Common myeloid progenitor, CD34-positive (primary cell): ENCODE measurements at regions not wholly inside any gene's neighbourhood (a gene's known extent, or its start where the extent isn't known, plus 50 kb on each side); places are given as distances from the start of the nearest gene placed in this dataset.
"Not testable (repeated sequence)": the region's sequence is repeated elsewhere in the genome, so short reads cannot be mapped to it uniquely, and the experiment has no call there.

Experiments
- CTCF ChIA-PET: fragments of 350-600 bp; sonication (Branson Sonifier 250); formaldehyde crosslinking; loops from one replicate; lab custom pipeline; 2021; ENCODE audit warnings: antibody characterized with exemption; lab: Charles Lee
- POLR2A ChIA-PET: fragments of 350-600 bp; sonication (Branson Sonifier 250); formaldehyde crosslinking; loops from one replicate; lab custom pipeline; 2021; ENCODE audit warnings: antibody characterized with exemption; lab: Charles Lee
- DNase-seq, 3 donors: peaks; one replicate each; pipeline versions ENCODE4 v3.0.0 to v3.0.0-alpha.2; 2013
- H3K27ac ChIP-seq, 2 experiments: 1 replicate in 1 of 2; 2 replicates in 1 of 2; pipeline ENCODE4 v1.7.0; 2013; ENCODE audit warnings: inconsistent platforms in 2 of 2, low read length in 2 of 2, mild to moderate bottlenecking in 2 of 2, low read depth in 1 of 2, moderate library complexity in 1 of 2; ENCODE audit not compliant: severe bottlenecking in 2 of 2, insufficient read depth in 1 of 2, poor library complexity in 1 of 2
- H3K27me3 ChIP-seq, 5 experiments: replicated peaks in 2 of 5; 1 replicate in 3 of 5; 2 replicates in 2 of 5; pipeline versions ENCODE4 v1.6.1 to v1.7.0; 2013; ENCODE audit warnings: low read length in 4 of 5, mild to moderate bottlenecking in 2 of 5, moderate library complexity in 2 of 5, inconsistent platforms in 1 of 5; ENCODE audit not compliant: insufficient read depth in 5 of 5, control insufficient read depth in 4 of 5
- H3K36me3 ChIP-seq, 4 experiments: 1 replicate in 2 of 4; 2 replicates in 2 of 4; pipeline versions ENCODE4 v1.6.1 to v1.7.0; 2013; ENCODE audit warnings: low read length in 3 of 4, control low read depth in 1 of 4, mild to moderate bottlenecking in 1 of 4; ENCODE audit not compliant: control insufficient read depth in 4 of 4, insufficient read depth in 4 of 4
- H3K4me1 ChIP-seq, 4 experiments: 1 replicate in 3 of 4; 2 replicates in 1 of 4; pipeline versions ENCODE4 v1.6.1 to v1.7.1; 2013; ENCODE audit warnings: low read length in 3 of 4, mild to moderate bottlenecking in 3 of 4, control low read depth in 1 of 4, inconsistent platforms in 1 of 4, moderate library complexity in 1 of 4; ENCODE audit not compliant: control insufficient read depth in 4 of 4, insufficient read depth in 4 of 4; ENCODE audit errors: control extremely low read depth in 1 of 4
- H3K4me3 ChIP-seq, 7 experiments: 1 replicate in 4 of 7; 2 replicates in 3 of 7; pipeline versions ENCODE4 v1.5.1 to v1.7.0; 2013; ENCODE audit warnings: mild to moderate bottlenecking in 7 of 7, low read length in 6 of 7, moderate library complexity in 6 of 7, inconsistent platforms in 2 of 7, low read depth in 2 of 7, control low read depth in 1 of 7; ENCODE audit not compliant: insufficient read depth in 4 of 7, control insufficient read depth in 1 of 7; ENCODE audit errors: extremely low read depth in 1 of 7
- H3K9me3 ChIP-seq, 5 experiments: 1 replicate in 4 of 5; 2 replicates in 1 of 5; pipeline versions ENCODE4 v1.6.1 to v1.7.1; 2013; ENCODE audit warnings: low read length in 4 of 5, mild to moderate bottlenecking in 2 of 5, inconsistent platforms in 1 of 5, low read depth in 1 of 5, moderate library complexity in 1 of 5; ENCODE audit not compliant: control insufficient read depth in 4 of 5, insufficient read depth in 2 of 5; ENCODE audit errors: control extremely low read depth in 1 of 5
- WGBS: methylation state at CpG from one replicate; pipeline ENCODE4 v1.1.5; 2013; ENCODE audit not compliant: insufficient coverage; 5-methylcytosine and 5-hydroxymethylcytosine counted together

- H3K36me3 ChIP-seq: no peaks in the 10 kb centered on the region
- no peak overlapping the region for H3K4me3 ChIP-seq
- peaks cover 0 to 2% (median 0%) of the 10 kb centered on the region in 5 experiments for H3K9me3 ChIP-seq
- no peaks in the 10 kb centered on the region for H3K4me1 ChIP-seq
- WGBS: 69% methylated on average over 4 of the region's 5 CpGs
- CTCF ChIA-PET: no interaction called here
- no peaks in the 10 kb centered on the region for H3K27me3 ChIP-seq
- no peak overlapping the region for H3K27ac ChIP-seq
- POLR2A ChIA-PET: no interaction called here
- no peak for DNase-seq
Observed at GRCh38 chr4:79827283-79827682, 245.7 kb downstream of the ANTXR2 start.

GRCh38 chr4:79823148-79823763, 249.8 kb downstream of the ANTXR2 start:
- H3K27me3 ChIP-seq: no peaks in the 10 kb centered on the region
- no peak for DNase-seq
- WGBS: 80% methylated on average over 1 of the region's 2 CpGs
- peaks cover 0 to 2% (median 0%) of the 10 kb centered on the region in 5 experiments for H3K9me3 ChIP-seq
- no peak overlapping the region for H3K4me3 ChIP-seq
- no peaks in the 10 kb centered on the region for H3K36me3 ChIP-seq
- H3K27ac ChIP-seq: no peak overlapping the region
- ChIA-PET CTCF (no interaction called here), POLR2A (no interaction called here)
- H3K4me1 ChIP-seq: no peaks in the 10 kb centered on the region

DNA sequence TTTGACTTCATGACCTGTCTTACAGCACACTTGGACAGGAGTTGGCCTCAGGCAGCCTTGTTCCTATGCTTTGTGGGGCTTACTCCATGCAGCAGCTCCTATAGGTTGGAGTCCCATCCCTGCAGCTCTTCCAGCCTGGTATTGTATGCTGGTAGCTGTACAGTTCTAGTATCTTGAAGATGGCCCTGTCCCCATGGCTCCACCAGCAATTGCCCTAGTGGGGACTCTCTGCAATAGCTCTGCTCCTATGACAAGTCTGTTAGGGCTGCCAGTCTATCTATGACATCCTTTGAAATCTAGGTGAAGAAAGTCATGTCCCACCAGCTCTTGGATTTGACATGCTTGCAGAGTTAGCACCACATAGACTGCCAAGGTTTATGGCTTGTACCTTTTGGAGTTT, 252.6 kb downstream of the ANTXR2 start:
- Histone ChIP-seq H3K4me3 (no peak overlapping the region), H3K27me3 (no peaks in the 10 kb centered on the region), H3K27ac (no peak overlapping the region), H3K9me3 (peaks cover 0 to 2% (median 0%) of the 10 kb centered on the region in 5 experiments), H3K36me3 (no peaks in the 10 kb centered on the region), H3K4me1 (no peaks in the 10 kb centered on the region)
- DNase-seq: no peak
- CTCF ChIA-PET: no interaction called here
- POLR2A ChIA-PET: no interaction called here

DNA sequence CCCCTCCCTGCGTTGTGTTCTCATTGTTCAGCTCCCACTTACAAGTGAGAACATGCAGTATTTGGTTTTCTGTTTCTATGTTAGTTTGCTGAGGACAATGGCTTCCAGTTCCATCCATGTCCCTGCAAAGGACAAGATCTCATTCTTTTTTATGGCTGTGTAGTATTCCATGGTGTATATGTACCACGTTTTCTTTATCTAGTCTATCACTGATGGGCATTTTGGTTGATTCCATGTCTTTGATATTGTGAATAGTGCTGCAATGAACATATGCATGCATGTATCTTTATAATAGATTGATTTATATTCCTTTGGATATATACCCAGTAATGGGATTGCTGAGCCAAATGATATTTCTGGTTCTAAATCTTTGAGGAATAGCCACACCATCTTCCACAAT, 265.1 kb downstream of the ANTXR2 start:
- H3K4me3 ChIP-seq, DNase-seq, H3K36me3 ChIP-seq, CTCF ChIA-PET, H3K27ac ChIP-seq, H3K9me3 ChIP-seq, H3K27me3 ChIP-seq, POLR2A ChIA-PET, H3K4me1 ChIP-seq: not testable (repeated sequence)
- 100% methylated on average over 1 of the region's 2 CpGs for WGBS

DNA sequence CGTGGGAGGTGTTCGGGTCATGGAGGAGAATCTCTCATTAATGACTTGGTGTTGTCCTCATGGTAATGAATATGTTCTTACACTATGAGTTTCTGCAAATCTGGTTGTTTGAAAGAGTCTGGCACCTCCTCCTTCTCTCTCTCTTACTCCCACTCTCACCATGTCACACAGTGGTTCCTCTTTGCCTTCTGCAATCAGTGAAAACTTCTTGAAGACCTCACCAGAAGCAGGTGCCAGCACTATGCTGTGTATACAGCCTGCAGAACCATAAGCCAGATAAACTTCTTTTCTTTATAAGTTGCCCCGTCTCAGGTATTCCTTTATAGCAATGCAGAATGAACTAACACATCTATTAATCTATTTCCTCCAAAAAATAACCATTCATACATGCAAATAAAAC, 275.0 kb downstream of the ANTXR2 start:
- peak in 2 of 3 donors; percentile 6 to 8 for DNase-seq
- ChIA-PET CTCF (no interaction called here), POLR2A (no interaction called here)
- Histone ChIP-seq H3K4me1 (no peaks in the 10 kb centered on the region), H3K36me3 (no peaks in the 10 kb centered on the region), H3K4me3 (no peak overlapping the region), H3K27ac (no peak overlapping the region), H3K9me3 (no peaks in the 10 kb centered on the region), H3K27me3 (no peaks in the 10 kb centered on the region)
- no CpG with 5 or more reads among the region's 3 CpGs for WGBS

DNA sequence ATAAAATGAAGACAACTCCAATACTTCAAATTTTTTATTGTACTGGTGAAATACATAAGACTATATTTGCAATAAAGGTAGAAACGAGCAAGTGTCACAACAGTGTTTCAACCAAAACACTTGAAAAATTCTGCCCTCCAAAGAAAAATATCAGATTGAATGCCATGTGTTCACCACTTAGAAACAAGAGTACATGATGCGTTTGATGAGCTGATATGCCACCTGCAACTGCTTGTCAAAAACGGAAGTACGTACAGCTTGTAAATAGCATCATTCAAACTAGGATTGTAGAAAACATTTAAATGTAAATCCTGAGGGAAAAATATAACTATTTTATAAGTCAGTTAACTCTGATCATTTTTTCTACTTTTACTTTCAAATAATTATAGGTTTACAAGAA, 276.1 kb downstream of the ANTXR2 start:
- no peak overlapping the region for H3K4me3 ChIP-seq
- H3K27ac ChIP-seq: no peak overlapping the region
- H3K4me1 ChIP-seq: no peaks in the 10 kb centered on the region
- no peak for DNase-seq
- ChIA-PET POLR2A (no interaction called here), CTCF (no interaction called here)
- H3K9me3 ChIP-seq: no peaks in the 10 kb centered on the region
- H3K27me3 ChIP-seq: no peaks in the 10 kb centered on the region
- H3K36me3 ChIP-seq: no peaks in the 10 kb centered on the region
- no CpG with 5 or more reads among the region's 4 CpGs for WGBS

DNA sequence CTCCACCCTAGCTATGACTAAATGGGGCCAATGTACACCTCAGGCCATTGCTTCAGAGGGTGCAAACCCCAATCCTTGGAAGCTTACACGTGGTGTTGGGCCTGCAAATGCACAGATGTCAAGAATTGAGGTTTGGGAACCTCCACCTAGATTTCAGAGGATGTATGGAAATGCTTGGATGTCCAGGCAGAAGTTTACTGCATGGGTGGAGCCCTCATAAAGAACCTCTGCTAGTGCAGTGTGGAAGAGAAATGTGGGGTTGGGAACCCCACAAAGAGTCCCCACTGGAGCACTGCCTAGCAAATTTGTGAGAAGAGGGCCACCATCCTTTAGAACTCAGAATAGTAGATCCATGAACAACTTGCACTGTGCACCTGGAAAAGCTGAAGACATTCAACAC, 284.1 kb downstream of the ANTXR2 start:
- DNase-seq: peak in 2 of 3 donors; percentile 7 to 11
- H3K4me3 ChIP-seq: no peak overlapping the region
- H3K27ac ChIP-seq: no peak overlapping the region
- CTCF ChIA-PET: no interaction called here
- no peaks in the 10 kb centered on the region for H3K36me3 ChIP-seq
- H3K27me3 ChIP-seq: no peaks in the 10 kb centered on the region
- POLR2A ChIA-PET: no interaction called here
- no peaks in the 10 kb centered on the region for H3K4me1 ChIP-seq
- no CpG with 5 or more reads among the region's 1 CpG for WGBS
- peaks cover 4 to 17% (median 6%) of the 10 kb centered on the region in 5 experiments for H3K9me3 ChIP-seq
